Mesothelial cell of epicardium (in vitro differentiated cells): ENCODE measurements at regions not wholly inside any gene's neighbourhood (a gene's known extent, or its start where the extent isn't known, plus 50 kb on each side); places are given as distances from the start of the nearest gene placed in this dataset.

Experiments
- DNase-seq, 2 experiments: peaks; one replicate each; pipeline ENCODE4 v3.0.0; 2021; ENCODE audit warnings: low spot score in 2 of 2; ENCODE audit not compliant: unreplicated experiment in 2 of 2
- H3K27ac Mint-ChIP-seq: 2 replicates; pipeline ENCODE4 v1.8.0; 2021; ENCODE audit warnings: mixed read lengths
- H3K27me3 Mint-ChIP-seq: 2 replicates; pipeline ENCODE4 v1.8.0; 2021; ENCODE audit warnings: low read depth, mixed read lengths
- H3K36me3 Mint-ChIP-seq: 2 replicates; pipeline ENCODE4 v1.8.0; 2021; ENCODE audit warnings: mixed read lengths
- H3K4me1 Mint-ChIP-seq: 2 replicates; pipeline ENCODE4 v1.8.0; 2021; ENCODE audit warnings: mixed read lengths
- H3K4me3 Mint-ChIP-seq: 2 replicates; pipeline ENCODE4 v1.8.0; 2021; ENCODE audit warnings: mild to moderate bottlenecking, moderate library complexity, mixed read lengths
- H3K9me3 Mint-ChIP-seq: 2 replicates; pipeline ENCODE4 v1.8.0; 2021; ENCODE audit warnings: mixed read lengths
- TF ChIP-seq, protein P1 (sequence below): fragments of 200-600 bp; sonication (generic); IDR thresholded peaks from one replicate; pipeline ENCODE4 v1.5.0; 2021; ENCODE audit warnings: antibody characterized with exemption; ENCODE audit not compliant: unreplicated experiment

DNA sequence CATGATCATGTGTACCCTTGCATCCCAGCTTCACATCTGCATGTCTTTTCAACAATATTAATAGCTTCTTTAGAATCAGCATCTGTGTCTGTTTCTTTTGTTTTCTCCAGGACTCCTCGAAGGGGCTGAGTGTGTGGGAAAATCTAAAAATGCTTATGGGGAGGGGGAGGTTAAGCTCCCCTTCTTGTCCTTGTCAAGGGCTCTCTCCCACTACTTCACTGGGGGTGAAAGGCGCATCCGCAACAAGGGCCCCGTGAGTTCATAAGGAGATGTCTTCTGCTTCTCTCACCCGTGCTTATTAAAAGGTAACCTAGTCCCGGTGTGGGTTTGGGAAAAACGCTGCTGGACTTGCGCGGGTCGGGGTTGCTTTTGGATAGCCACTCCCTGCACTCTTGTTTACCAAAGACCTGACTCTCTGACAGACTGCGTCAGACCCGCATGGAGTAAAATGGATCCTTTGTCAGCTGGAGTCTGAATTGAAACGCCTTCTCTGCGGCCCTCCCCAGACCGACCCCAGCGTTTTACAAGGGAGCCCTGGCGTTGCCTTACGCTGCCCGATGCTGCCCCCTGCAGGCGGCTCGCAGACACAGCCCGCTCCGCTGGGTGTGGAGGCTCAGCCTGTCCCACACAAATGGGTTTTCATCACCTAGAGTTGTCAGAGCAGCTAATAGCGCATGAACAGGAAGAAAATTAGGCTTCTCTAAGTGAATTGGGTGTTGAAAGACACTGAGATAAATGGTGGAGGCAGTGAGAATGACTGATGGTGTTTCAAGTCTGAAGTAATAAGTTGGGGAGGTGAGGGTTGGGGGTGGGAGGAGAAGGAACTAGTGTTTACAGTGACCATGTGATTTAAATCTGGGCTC is 53.8 kb downstream of the IER5 start:
- peak; percentile 79 to 95 for DNase-seq
- Mint-ChIP-seq H3K36me3 (no peaks in the 10 kb centered on the region), H3K4me1 (peaks cover 11% of the 10 kb centered on the region), H3K4me3 (peak overlapping the region; percentile 59), H3K27me3 (peaks cover 3% of the 10 kb centered on the region), H3K27ac (peak overlapping the region; percentile 71), H3K9me3 (peaks cover 11% of the 10 kb centered on the region)
- TF ChIP-seq, protein P1, sequence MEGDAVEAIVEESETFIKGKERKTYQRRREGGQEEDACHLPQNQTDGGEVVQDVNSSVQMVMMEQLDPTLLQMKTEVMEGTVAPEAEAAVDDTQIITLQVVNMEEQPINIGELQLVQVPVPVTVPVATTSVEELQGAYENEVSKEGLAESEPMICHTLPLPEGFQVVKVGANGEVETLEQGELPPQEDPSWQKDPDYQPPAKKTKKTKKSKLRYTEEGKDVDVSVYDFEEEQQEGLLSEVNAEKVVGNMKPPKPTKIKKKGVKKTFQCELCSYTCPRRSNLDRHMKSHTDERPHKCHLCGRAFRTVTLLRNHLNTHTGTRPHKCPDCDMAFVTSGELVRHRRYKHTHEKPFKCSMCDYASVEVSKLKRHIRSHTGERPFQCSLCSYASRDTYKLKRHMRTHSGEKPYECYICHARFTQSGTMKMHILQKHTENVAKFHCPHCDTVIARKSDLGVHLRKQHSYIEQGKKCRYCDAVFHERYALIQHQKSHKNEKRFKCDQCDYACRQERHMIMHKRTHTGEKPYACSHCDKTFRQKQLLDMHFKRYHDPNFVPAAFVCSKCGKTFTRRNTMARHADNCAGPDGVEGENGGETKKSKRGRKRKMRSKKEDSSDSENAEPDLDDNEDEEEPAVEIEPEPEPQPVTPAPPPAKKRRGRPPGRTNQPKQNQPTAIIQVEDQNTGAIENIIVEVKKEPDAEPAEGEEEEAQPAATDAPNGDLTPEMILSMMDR: peak; percentile 96

DNA sequence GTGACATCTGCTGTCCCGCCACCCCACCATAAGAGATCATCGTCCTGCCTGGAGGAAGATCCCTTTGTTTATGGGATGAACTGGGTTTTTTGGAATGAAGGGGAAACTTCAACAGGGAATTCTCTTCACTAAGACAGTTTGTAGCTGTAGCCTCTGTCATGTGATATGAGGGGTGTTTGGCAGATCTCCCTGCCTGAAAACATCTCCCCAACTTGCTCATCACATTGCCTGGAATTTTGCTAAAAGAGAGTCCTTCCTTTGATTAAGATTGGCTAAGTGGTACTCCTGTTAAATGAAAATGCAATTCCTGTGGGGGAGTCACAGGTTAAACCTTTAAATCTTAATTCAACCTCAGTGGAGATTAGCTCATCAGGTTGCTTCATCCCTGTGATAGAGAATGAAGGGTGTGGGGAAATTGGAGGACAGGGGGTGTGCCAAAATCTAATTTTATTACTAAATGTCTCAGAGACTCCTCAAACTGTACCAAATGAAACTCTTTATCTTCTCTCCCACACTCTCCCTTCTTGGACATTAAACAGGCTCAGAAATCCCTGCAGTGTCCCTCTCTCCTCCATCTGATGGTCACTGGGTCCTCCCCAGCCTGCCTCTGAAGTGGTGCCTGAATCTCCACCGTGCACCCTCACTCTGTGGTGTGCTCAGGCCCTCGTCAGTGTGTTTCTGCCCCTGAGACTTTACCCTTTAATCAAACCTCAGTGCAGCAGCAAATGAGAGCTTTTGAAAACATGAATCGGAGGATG is 54.8 kb downstream of the IER5 start:
- TF ChIP-seq, protein P1: no peak
- DNase-seq: no peak
- no peaks in the 10 kb centered on the region for H3K36me3 Mint-ChIP-seq
- no peak overlapping the region for H3K4me3 Mint-ChIP-seq
- H3K27me3 Mint-ChIP-seq: peaks cover 3% of the 10 kb centered on the region
- no peak overlapping the region for H3K27ac Mint-ChIP-seq
- H3K9me3 Mint-ChIP-seq: peaks cover 11% of the 10 kb centered on the region
- peaks cover 11% of the 10 kb centered on the region for H3K4me1 Mint-ChIP-seq

DNA sequence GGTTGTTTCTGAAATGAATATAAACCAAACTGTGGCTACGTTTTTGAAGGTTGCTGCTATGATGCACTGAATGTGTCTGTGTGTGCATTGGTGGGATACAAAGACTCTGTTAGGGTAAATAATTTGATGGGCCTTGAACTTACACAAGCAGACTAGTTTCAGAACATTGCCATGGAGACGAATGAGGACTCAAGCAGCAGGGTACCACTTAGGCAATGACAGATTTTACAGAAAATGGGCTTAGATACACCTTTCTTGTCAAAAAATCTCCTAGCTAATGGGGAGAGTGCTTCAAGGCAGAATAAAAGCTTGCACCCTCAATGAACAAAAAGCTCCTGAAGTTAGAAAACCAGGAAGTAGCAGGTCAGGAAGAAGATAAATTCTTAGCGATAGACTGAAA is 55.7 kb downstream of the IER5 start:
- DNase-seq: no peak
- Mint-ChIP-seq H3K36me3 (no peaks in the 10 kb centered on the region), H3K27me3 (peaks cover 3% of the 10 kb centered on the region), H3K4me3 (no peak overlapping the region), H3K4me1 (peaks cover 11% of the 10 kb centered on the region), H3K9me3 (peaks cover 11% of the 10 kb centered on the region), H3K27ac (no peak overlapping the region)
- TF ChIP-seq, protein P1: no peak

DNA sequence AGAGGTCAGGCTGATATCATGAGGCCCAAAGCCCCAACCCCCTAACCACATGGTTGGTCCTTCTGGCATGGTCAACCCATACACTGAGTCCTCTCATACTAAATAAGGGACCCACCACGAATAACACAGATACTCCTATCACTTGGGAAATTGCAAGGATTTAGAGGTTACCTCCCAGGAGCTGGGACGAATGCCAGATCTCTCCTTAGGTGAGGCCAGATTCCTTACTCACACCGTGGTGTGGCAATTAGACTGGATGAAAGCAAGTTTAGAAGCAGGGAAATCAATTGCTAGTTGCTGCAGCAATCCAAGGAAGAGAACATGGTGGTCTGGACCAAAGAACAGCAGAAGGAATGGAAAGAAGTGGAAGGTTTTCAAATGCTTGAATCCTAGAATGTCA is 60.1 kb downstream of the IER5 start:
- Mint-ChIP-seq H3K4me1 (peaks cover 22% of the 10 kb centered on the region), H3K27ac (no peak overlapping the region), H3K27me3 (peaks cover 3% of the 10 kb centered on the region), H3K4me3 (no peak overlapping the region), H3K9me3 (peaks cover 11% of the 10 kb centered on the region), H3K36me3 (no peaks in the 10 kb centered on the region)
- TF ChIP-seq, protein P1: no peak
- no peak for DNase-seq

DNA sequence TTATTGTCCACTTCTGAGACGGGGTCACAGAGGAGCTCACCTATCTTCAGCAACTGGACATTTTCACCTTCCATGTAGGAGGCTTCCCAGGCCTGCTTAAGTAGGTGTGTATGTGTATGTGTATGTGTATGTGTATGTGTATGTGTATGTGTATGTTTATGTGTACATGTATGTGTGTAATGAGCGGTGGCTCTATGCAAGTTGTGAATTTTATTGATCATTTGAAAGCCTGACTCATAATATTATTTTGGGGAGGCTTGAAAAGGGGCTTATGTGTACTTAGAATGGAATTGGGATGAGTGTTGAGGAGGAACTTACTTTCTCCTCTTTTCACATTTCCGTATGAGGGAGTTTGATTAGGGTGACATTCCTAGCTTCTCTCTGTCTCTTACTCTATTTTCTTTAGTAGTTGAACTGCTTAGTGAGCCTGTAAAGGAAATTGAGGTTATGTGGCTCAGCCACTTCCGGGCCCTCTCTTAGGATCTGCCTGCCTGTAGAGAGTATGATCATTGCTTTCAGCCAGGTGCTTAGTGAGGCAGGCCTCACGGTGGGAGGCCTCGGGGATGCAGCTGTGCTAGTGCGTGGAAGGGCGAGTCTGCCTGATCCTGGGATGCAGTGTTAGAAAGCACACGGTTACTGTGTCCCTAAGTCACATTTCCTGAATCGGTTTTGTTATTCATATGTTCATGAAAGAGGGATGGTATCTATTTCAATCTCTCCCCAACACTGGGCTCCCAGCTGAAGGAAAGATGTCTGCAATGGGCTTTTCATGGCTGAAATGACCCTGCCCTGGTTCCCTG is 61.0 kb downstream of the IER5 start:
- Mint-ChIP-seq H3K4me1 (peaks cover 22% of the 10 kb centered on the region), H3K4me3 (no peak overlapping the region), H3K27me3 (no peaks in the 10 kb centered on the region), H3K27ac (no peak overlapping the region), H3K36me3 (no peaks in the 10 kb centered on the region), H3K9me3 (peaks cover 11% of the 10 kb centered on the region)
- TF ChIP-seq, protein P1: no peak
- DNase-seq: no peak
